ENCODE measurements at regions not wholly inside any gene's neighbourhood (a gene's known extent, or its start where the extent isn't known, plus 50 kb on each side); places are given as distances from the start of the nearest gene placed in this dataset.

GRCh38 chr1:219682788-219683187 is 69.9 kb upstream of the ZC3H11B start:
- no peaks in the 10 kb centered on the region for H3K4me1 ChIP-seq
- no peak overlapping the region for H3K9ac ChIP-seq
- no peaks in the 10 kb centered on the region for H3K36me3 ChIP-seq
- no peak overlapping the region for H3K4me3 ChIP-seq
- no peaks in the 10 kb centered on the region for H3K27me3 ChIP-seq
- H3K4me2 ChIP-seq = no peak overlapping the region
- no peaks in the 10 kb centered on the region for H3K9me3 ChIP-seq
- TF ChIP-seq Cebpa-rat (IDR thresholded peaks at IDR 0.05) = no peak
- no peaks in the 10 kb centered on the region for H4K20me1 ChIP-seq
- H3K27ac ChIP-seq = no peak overlapping the region

GRCh38 chr1:219681876-219682275 is 69.0 kb upstream of the ZC3H11B start:
- Histone ChIP-seq H3K27ac (no peak overlapping the region), H3K36me3 (no peaks in the 10 kb centered on the region), H3K4me1 (no peaks in the 10 kb centered on the region), H3K9ac (no peak overlapping the region), H3K27me3 (no peaks in the 10 kb centered on the region), H4K20me1 (no peaks in the 10 kb centered on the region), H3K4me3 (no peak overlapping the region), H3K9me3 (no peaks in the 10 kb centered on the region), H3K4me2 (no peak overlapping the region)
- TF ChIP-seq Cebpa-rat (IDR thresholded peaks at IDR 0.05) = no peak

GRCh38 chr1:219676012-219676765 is 63.3 kb upstream of the ZC3H11B start:
- no peaks in the 10 kb centered on the region for H3K36me3 ChIP-seq
- no peaks in the 10 kb centered on the region for H3K4me1 ChIP-seq
- no peaks in the 10 kb centered on the region for H4K20me1 ChIP-seq
- no peak overlapping the region for H3K27ac ChIP-seq
- H3K9me3 ChIP-seq = no peaks in the 10 kb centered on the region
- no peak overlapping the region for H3K4me2 ChIP-seq
- H3K9ac ChIP-seq = no peak overlapping the region
- H3K27me3 ChIP-seq = no peaks in the 10 kb centered on the region
- no peak overlapping the region for H3K4me3 ChIP-seq
- no peak for TF ChIP-seq Cebpa-rat (IDR thresholded peaks at IDR 0.05)

GRCh38 chr1:219670426-219671149 is 57.7 kb upstream of the ZC3H11B start:
- no peaks in the 10 kb centered on the region for H3K27me3 ChIP-seq

GRCh38 chr1:219669556-219669955 is 56.7 kb upstream of the ZC3H11B start:
- H3K36me3 ChIP-seq = no peaks in the 10 kb centered on the region
- no peak overlapping the region for H3K4me3 ChIP-seq
- H3K9ac ChIP-seq = no peak overlapping the region
- TF ChIP-seq Cebpa-rat (IDR thresholded peaks at IDR 0.05) = no peak
- H3K27me3 ChIP-seq = no peaks in the 10 kb centered on the region
- no peaks in the 10 kb centered on the region for H4K20me1 ChIP-seq
- no peaks in the 10 kb centered on the region for H3K4me1 ChIP-seq
- no peak overlapping the region for H3K4me2 ChIP-seq
- H3K9me3 ChIP-seq = no peaks in the 10 kb centered on the region
- H3K27ac ChIP-seq = no peak overlapping the region

More at GRCh38 chr1:219670426-219671149, 57.7 kb upstream of the ZC3H11B start:
- Histone ChIP-seq H3K36me3 (no peaks in the 10 kb centered on the region), H4K20me1 (no peaks in the 10 kb centered on the region), H3K4me3 (no peak overlapping the region), H3K9ac (no peak overlapping the region), H3K4me1 (no peaks in the 10 kb centered on the region), H3K27ac (no peak overlapping the region), H3K9me3 (no peaks in the 10 kb centered on the region), H3K4me2 (no peak overlapping the region)
- TF ChIP-seq Cebpa-rat (IDR thresholded peaks at IDR 0.05) = no peak

GRCh38 chr1:219669042-219669441 is 56.1 kb upstream of the ZC3H11B start:
- H3K27ac ChIP-seq = no peak overlapping the region
- H3K36me3 ChIP-seq = no peaks in the 10 kb centered on the region
- H3K9ac ChIP-seq = no peak overlapping the region

GRCh38 chr1:219668446-219668845 is 55.5 kb upstream of the ZC3H11B start:
- Histone ChIP-seq H3K9ac (no peak overlapping the region), H3K9me3 (no peaks in the 10 kb centered on the region), H4K20me1 (no peaks in the 10 kb centered on the region), H3K27me3 (no peaks in the 10 kb centered on the region), H3K4me3 (no peak overlapping the region), H3K27ac (no peak overlapping the region), H3K4me1 (no peaks in the 10 kb centered on the region), H3K36me3 (no peaks in the 10 kb centered on the region), H3K4me2 (no peak overlapping the region)
- TF ChIP-seq Cebpa-rat (IDR thresholded peaks at IDR 0.05) = no peak

More at GRCh38 chr1:219669042-219669441, 56.1 kb upstream of the ZC3H11B start:
- Histone ChIP-seq H3K4me3 (no peak overlapping the region), H3K4me2 (no peak overlapping the region), H4K20me1 (no peaks in the 10 kb centered on the region), H3K27me3 (no peaks in the 10 kb centered on the region), H3K4me1 (no peaks in the 10 kb centered on the region), H3K9me3 (no peaks in the 10 kb centered on the region)
- TF ChIP-seq Cebpa-rat (IDR thresholded peaks at IDR 0.05) = no peak

- Histone ChIP-seq H3K4me1 (no peaks in the 10 kb centered on the region), H3K9ac (no peak overlapping the region), H3K27ac (no peak overlapping the region), H3K36me3 (no peaks in the 10 kb centered on the region), H3K9me3 (no peaks in the 10 kb centered on the region), H3K4me3 (no peak overlapping the region), H4K20me1 (no peaks in the 10 kb centered on the region), H3K27me3 (no peaks in the 10 kb centered on the region), H3K4me2 (no peak overlapping the region)
- TF ChIP-seq Cebpa-rat (IDR thresholded peaks at IDR 0.05) = no peak
Measured at GRCh38 chr1:219666242-219666641, 53.3 kb upstream of the ZC3H11B start.

GRCh38 chr1:219665089-219665488 is 52.2 kb upstream of the ZC3H11B start:
- H4K20me1 ChIP-seq = no peaks in the 10 kb centered on the region
- no peak for TF ChIP-seq Cebpa-rat (IDR thresholded peaks at IDR 0.05)
- H3K9me3 ChIP-seq = no peaks in the 10 kb centered on the region
- no peaks in the 10 kb centered on the region for H3K36me3 ChIP-seq
- no peak overlapping the region for H3K4me2 ChIP-seq
- no peaks in the 10 kb centered on the region for H3K27me3 ChIP-seq
- H3K27ac ChIP-seq = no peak overlapping the region
- no peak overlapping the region for H3K9ac ChIP-seq
- H3K4me1 ChIP-seq = no peaks in the 10 kb centered on the region
- H3K4me3 ChIP-seq = no peak overlapping the region

- Histone ChIP-seq H3K36me3 (no peaks in the 10 kb centered on the region), H3K27ac (no peak overlapping the region), H3K4me2 (no peak overlapping the region), H3K9me3 (no peaks in the 10 kb centered on the region), H3K27me3 (no peaks in the 10 kb centered on the region), H3K9ac (no peak overlapping the region), H3K4me3 (no peak overlapping the region), H4K20me1 (no peaks in the 10 kb centered on the region), H3K4me1 (no peaks in the 10 kb centered on the region)
- TF ChIP-seq Cebpa-rat (IDR thresholded peaks at IDR 0.05) = no peak
Measured at GRCh38 chr1:219664310-219665029, 51.6 kb upstream of the ZC3H11B start.
